ENCODE measurements at regions not wholly inside any gene's neighbourhood (a gene's known extent, or its start where the extent isn't known, plus 50 kb on each side); places are given as distances from the start of the nearest gene placed in this dataset.

DNA sequence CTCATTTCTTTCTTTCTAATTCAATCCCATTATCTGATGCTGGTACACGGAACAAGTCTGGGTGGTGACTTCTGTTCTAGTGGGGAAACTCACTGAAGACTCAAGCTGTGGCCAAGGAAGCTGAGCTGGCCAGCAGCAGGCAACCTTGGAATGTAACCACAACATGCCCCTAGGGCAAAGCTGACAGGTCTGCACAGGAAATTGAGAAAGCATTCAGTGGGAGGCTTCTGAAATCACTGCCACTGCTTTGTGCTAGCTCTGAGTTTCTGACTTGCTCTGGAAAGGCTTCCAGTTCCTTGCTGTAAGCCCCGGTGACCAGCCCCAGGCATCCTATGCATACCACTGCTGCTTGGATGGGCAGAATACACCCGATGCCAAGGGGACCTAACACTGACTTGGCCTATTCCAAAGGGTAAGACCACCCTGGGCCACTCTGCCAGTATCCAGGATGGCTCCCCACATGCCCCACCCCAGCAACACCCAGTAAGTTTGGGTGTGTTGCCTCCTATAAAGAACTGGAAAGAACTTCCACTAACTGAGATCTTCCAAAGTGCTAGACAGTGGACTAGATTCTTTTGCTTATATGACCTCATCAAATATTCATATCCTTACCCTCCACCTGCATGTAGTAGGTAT, 84.5 kb upstream of the CDKN3 start:
- no peaks in the 10 kb centered on the region for H3K36me3 ChIP-seq (ENCODE audit: control insufficient read depth, insufficient read depth, low read length)
- TF ChIP-seq, protein P1, sequence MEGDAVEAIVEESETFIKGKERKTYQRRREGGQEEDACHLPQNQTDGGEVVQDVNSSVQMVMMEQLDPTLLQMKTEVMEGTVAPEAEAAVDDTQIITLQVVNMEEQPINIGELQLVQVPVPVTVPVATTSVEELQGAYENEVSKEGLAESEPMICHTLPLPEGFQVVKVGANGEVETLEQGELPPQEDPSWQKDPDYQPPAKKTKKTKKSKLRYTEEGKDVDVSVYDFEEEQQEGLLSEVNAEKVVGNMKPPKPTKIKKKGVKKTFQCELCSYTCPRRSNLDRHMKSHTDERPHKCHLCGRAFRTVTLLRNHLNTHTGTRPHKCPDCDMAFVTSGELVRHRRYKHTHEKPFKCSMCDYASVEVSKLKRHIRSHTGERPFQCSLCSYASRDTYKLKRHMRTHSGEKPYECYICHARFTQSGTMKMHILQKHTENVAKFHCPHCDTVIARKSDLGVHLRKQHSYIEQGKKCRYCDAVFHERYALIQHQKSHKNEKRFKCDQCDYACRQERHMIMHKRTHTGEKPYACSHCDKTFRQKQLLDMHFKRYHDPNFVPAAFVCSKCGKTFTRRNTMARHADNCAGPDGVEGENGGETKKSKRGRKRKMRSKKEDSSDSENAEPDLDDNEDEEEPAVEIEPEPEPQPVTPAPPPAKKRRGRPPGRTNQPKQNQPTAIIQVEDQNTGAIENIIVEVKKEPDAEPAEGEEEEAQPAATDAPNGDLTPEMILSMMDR (IDR thresholded peaks at IDR 0.05; ENCODE audit: insufficient read depth, low read depth, low read length), result no peak
- POLR2A ChIA-PET, result no interaction called here
- CTCF ChIA-PET, result interaction anchor here (1.1 to 3.7 kb wide), 2 partner anchors 17 to 774 kb away, joined by 3 to 18 read pairs; no protein-coding TSS in a partner anchor
- H3K4me3 ChIP-seq (ENCODE audit: low read depth, low read length), result no peak overlapping the region
- DNase-seq (ENCODE audit: low read depth), result peak; percentile 78
- H3K27me3 ChIP-seq (ENCODE audit: control insufficient read depth, insufficient read depth, low read length), result no peaks in the 10 kb centered on the region

DNA sequence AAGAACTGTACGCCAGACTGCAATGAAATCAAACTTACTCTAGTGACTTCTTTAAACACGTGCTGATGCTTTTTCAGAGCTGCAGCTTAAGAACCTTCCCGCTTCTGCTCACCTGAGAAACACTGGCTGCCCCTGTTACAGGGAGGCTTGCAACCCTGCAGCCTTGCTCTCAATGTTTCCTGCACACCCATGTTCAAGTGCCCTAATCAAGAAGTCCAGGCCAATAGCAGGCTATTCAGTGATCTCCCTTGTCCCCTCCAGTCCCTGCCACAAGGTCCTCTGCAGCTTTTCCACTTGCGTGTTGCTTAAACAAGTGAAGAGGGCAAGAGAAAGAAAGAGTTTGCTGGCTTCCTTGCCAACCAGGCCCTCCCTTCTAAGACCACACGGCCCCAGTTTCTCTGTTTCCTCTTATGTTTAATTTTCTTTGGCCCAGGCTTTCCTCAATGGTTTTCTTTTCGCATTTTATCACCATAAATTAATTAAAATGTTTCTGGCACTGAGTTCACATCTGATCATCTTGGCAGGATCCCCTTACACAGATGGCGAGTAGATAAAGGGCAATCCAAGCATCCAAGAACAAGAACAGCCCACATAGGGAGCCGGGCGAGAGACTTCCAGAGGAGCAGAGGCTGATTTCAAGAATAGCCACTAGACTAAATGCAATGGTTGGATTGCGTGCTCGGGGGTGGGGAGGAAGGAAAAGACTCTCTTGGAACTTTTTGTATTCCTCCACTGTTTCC, 82.3 kb upstream of the CDKN3 start:
- Histone ChIP-seq H3K27me3 (ENCODE audit: control insufficient read depth, insufficient read depth, low read length) (no peaks in the 10 kb centered on the region), H3K36me3 (ENCODE audit: control insufficient read depth, insufficient read depth, low read length) (no peaks in the 10 kb centered on the region), H3K4me3 (ENCODE audit: low read depth, low read length) (no peak overlapping the region)
- no peak for DNase-seq (ENCODE audit: low read depth)
- TF ChIP-seq, protein P1 (IDR thresholded peaks at IDR 0.05; ENCODE audit: insufficient read depth, low read depth, low read length), result no peak
- ChIA-PET POLR2A (no interaction called here), CTCF (interaction anchor here (2.1 to 3.7 kb wide), 2 partner anchors 13 to 15 kb away, joined by 7 to 18 read pairs; no protein-coding TSS in a partner anchor)

DNA sequence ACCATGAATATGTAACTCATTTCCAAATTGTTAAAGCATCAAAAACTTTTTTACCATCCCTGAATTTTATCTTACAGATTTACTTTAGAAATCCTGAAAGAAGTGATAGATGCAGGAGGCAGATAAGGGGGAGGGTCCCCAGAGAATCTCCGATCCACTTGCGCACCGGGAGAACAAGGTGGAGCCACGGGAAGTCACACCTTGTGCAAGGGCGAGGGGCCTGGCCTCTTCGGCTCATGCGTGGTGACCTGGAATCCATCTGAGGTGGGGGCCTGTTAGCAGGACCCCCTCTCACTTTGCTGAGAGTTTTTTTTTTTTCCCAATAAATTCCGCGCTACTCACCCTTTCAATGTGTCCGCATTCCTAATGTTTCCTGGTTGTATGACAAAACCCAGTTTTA, 80.2 kb upstream of the CDKN3 start:
- TF ChIP-seq, protein P1 (IDR thresholded peaks at IDR 0.05; ENCODE audit: insufficient read depth, low read depth, low read length), result no peak
- ChIA-PET CTCF (interaction anchor here (1.1 kb wide), 1 partner anchor 201 kb away, joined by 3 read pairs; no protein-coding TSS in a partner anchor), POLR2A (no interaction called here)
- H3K4me3 ChIP-seq (ENCODE audit: low read depth, low read length), result no peak overlapping the region
- DNase-seq (ENCODE audit: low read depth), result no peak
- no peaks in the 10 kb centered on the region for H3K27me3 ChIP-seq (ENCODE audit: control insufficient read depth, insufficient read depth, low read length)
- H3K36me3 ChIP-seq (ENCODE audit: control insufficient read depth, insufficient read depth, low read length), result no peaks in the 10 kb centered on the region

DNA sequence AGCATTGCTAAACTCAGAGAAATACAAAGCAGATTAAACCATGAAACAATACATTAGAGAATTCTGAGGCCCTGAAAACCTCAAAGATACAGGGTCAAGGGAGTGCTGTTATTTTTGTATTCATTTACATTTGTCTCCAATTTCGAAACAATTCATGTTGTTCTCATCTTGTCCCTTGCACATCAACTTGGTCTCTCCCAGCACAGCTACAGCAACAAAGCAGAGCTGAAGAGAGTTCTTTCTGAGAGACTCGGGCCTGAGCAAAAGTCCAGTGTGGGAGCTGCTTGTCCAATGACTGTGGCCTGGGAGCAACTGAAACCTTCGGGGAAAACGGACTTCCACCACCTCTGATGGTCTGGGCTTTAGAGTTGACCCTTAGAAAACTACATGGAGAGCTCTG, 79.4 kb upstream of the CDKN3 start:
- POLR2A ChIA-PET, result interaction anchor here (0.9 kb wide), 1 partner anchor 826 kb away, joined by 4 read pairs; no protein-coding TSS in a partner anchor
- no peak for DNase-seq (ENCODE audit: low read depth)
- no peaks in the 10 kb centered on the region for H3K27me3 ChIP-seq (ENCODE audit: control insufficient read depth, insufficient read depth, low read length)
- H3K36me3 ChIP-seq (ENCODE audit: control insufficient read depth, insufficient read depth, low read length), result no peaks in the 10 kb centered on the region
- TF ChIP-seq, protein P1 (IDR thresholded peaks at IDR 0.05; ENCODE audit: insufficient read depth, low read depth, low read length), result no peak
- no peak overlapping the region for H3K4me3 ChIP-seq (ENCODE audit: low read depth, low read length)
- CTCF ChIA-PET, result interaction anchor here (0.7 to 3.0 kb wide), 3 partner anchors 9 to 164 kb away, joined by 3 to 14 read pairs (median 4); no protein-coding TSS in a partner anchor

DNA sequence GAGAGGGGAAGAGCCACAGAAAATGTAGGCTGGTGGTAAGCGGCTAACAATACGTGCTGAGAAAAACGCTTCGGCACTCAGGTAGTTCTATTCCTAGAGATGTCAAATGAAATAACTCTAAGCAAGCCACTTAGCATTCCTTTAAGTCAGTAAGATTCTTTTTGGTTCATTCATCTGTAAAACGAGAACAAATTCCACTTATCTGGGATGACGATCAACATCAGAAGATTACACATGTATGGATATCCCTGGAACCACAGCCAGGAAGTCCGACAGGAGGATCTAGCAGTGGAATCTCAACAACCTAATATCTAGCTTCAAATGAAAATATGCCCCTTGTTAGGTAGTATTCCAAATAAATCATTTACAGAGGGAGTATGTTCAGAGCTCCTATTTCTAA, 74.6 kb upstream of the CDKN3 start:
- TF ChIP-seq, protein P1 (IDR thresholded peaks at IDR 0.05; ENCODE audit: insufficient read depth, low read depth, low read length), result no peak
- no peaks in the 10 kb centered on the region for H3K36me3 ChIP-seq (ENCODE audit: control insufficient read depth, insufficient read depth, low read length)
- H3K27me3 ChIP-seq (ENCODE audit: control insufficient read depth, insufficient read depth, low read length), result no peaks in the 10 kb centered on the region
- CTCF ChIA-PET, result interaction anchor here (0.6 kb wide), 1 partner anchor 1276 kb away, joined by 3 read pairs; no protein-coding TSS in a partner anchor
- POLR2A ChIA-PET, result no interaction called here
- no peak overlapping the region for H3K4me3 ChIP-seq (ENCODE audit: low read depth, low read length)
- no peak for DNase-seq (ENCODE audit: low read depth)

Measured in BJ (cell line).